ENCODE measurements at regions not wholly inside any gene's neighbourhood (a gene's known extent, or its start where the extent isn't known, plus 50 kb on each side); places are given as distances from the start of the nearest gene placed in this dataset.

DNA sequence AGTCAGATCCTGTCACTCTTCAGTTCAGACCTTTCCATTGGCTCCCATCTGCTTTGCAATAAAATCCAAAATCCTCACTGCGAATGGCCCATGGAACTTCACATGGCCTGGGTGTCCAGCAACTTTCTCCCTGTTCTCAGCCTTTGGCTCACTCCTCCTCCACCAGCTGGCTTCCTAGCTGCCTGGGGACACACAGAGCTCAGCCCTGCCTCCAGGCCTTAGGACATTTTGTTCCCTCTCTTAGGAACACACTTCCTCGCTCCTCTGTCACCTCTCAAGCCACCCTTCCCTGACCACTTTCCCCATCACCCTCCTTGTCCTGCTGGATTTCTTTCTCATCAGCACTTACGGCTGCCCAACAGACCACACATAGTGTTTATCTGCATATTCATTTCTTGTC is 419.6 kb downstream of the MED13L start:
- no peak for DNase-seq (ENCODE audit: low read depth)

DNA sequence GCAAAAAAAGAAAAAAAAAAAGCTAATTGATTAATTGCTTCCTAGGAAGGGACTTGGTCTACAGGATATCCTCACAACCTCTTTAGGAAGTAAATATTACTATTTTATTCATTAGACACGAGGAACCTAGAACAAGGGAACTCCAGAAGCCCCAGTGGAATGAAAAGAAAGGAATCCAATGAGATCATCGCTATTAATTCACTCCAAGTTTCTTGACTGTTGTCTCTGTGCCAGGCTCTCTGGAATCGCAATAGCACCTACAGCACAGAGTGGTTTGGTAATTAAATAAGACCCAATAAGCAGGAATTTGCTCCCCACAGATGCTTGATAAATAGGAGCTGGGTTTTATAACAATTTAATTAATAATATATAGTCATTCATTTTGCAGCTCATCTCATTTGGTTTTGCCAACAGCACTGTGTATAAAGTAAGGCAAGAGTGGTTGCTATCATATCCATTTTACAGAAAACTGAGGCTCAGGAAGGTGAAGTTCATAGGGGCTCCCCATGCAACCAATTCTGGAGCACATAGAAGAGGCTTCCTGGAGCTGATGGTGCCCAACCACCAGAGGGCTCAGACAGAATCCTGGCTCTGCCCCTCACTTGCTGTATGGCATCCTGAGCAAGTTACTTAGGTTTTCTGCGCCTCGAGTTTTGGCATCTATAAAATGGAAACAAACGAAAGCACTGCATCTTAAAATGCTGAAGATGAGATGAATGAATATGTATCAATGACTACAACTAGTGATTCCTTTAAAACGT is 420.2 kb downstream of the MED13L start:
- no peak for DNase-seq (ENCODE audit: low read depth)

GRCh38 chr12:115852054-115852453 is 425.4 kb downstream of the MED13L start:
- no peak for DNase-seq (ENCODE audit: low read depth)

DNA sequence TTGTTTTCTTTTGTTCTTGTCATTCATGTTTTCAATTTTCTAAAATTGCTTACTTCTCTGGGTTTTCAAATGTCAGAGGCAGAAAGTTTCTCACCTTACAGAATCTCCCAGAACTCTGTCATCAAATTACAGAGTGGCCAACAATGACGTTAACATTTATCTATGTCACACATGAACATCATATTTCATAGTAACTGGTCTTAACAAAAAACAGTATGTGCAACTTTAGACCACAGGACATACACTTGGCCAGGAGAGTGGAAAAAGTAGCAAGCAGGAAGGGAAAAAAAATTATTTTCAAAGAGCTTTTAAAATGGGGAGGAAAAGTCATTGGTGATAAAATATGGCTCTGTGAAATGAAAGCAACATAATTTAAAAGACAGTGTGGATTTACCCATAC is 426.5 kb downstream of the MED13L start:
- no peak for DNase-seq (ENCODE audit: low read depth)

- DNase-seq (ENCODE audit: low read depth): no peak
These were observed 428.1 kb downstream of the MED13L start for GRCh38 chr12:115849262-115849943.

DNA sequence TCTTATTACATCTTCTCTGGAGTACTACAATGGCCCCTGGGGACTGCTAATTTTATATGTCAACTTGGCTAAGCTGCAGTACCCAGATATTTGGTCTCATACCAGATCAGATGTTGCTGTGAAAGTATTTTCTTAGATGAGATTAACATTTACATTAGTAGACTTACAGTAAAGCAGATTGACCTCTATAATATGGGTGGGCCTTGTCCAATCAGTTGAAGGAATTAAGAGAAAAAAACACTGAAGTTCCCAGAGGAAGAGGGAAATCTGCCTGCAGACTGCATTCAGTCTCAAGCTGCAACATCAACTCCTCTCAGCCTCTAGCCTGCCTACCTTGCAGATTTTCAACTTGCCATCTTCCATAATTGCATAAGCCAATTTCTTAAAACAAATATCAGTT is 430.1 kb downstream of the MED13L start:
- DNase-seq (ENCODE audit: low read depth): no peak

DNA sequence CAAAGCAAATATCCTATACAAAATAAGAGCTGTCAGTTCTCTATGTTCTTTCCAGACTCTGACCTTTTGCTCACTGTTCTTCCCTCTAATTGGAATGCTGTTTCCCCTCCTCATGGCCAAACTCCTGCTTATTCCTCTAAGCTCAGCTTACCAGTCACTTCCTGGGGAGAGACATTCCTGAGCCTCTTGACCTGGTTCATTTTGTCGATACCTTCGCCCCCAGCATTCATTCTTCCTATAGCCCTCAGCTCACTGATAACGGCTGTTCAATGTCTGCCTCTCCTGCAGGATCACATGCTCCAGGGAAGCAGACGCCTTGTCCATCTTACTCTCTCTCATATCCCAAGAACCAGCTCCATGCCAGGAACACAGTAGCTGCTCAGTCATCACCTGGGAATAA is 431.0 kb downstream of the MED13L start:
- no peak for DNase-seq (ENCODE audit: low read depth)

- DNase-seq (ENCODE audit: low read depth): peak; percentile 48
These were observed 437.3 kb downstream of the MED13L start for GRCh38 chr12:115840159-115840558.

DNA sequence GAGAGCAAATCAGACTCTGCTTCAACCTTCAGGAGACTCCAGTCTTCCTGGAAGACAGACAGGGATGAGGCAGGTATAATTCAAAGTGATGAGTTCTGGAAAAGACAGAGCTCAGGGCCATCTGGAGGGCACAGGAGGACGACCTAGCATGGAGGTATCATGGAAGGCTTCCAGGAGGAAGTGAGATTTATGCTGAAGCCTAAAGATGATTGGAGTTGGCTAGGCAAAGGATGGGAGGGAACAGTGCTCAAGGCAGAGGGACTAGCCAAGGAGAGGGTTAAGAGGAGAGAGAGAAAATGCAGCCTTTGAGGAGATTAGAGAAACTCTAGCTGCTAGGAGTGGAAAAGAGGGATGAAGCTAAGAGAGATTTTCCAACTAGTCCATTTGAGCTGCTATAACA is 438.5 kb downstream of the MED13L start:
- no peak for DNase-seq (ENCODE audit: low read depth)

GRCh38 chr12:115837220-115837619 is 440.3 kb downstream of the MED13L start:
- DNase-seq (ENCODE audit: low read depth): no peak

- no peak for DNase-seq (ENCODE audit: low read depth)
These were observed 442.0 kb downstream of the MED13L start for GRCh38 chr12:115835445-115835844.

- no peak for DNase-seq (ENCODE audit: low read depth)
These were observed 443.8 kb downstream of the MED13L start for GRCh38 chr12:115833704-115834103.

- DNase-seq (ENCODE audit: low read depth): no peak
These were observed 446.9 kb downstream of the MED13L start for GRCh38 chr12:115830633-115831032.

DNA sequence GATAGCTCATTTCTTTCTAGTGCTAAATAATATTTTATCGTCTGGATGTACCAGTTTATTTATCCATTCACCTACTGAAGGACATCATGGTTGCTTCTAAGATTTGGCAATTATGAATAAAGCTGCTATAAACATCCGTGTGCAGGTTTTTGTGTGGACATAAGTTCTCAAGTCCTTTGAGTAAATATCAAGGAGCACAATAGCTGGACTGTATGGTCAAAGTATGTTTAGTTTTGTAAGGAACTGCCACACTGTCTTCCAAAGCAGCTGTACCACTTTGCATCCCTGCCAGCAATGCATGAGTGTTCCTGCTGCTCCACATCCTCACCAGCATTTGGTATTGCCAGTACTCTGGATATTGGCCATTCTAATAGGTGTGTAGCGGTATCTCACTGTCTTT is 447.4 kb downstream of the MED13L start:
- DNase-seq (ENCODE audit: low read depth): no peak

- no peak for DNase-seq (ENCODE audit: low read depth)
These were observed 449.3 kb downstream of the MED13L start for GRCh38 chr12:115828168-115828567.

- no peak for DNase-seq (ENCODE audit: low read depth)
These were observed 452.4 kb downstream of the MED13L start for GRCh38 chr12:115824936-115825602.

GRCh38 chr12:115823635-115824034 is 453.9 kb downstream of the MED13L start:
- DNase-seq (ENCODE audit: low read depth): no peak

- no peak for DNase-seq (ENCODE audit: low read depth)
These were observed 456.8 kb downstream of the MED13L start for GRCh38 chr12:115820656-115821055.

DNA sequence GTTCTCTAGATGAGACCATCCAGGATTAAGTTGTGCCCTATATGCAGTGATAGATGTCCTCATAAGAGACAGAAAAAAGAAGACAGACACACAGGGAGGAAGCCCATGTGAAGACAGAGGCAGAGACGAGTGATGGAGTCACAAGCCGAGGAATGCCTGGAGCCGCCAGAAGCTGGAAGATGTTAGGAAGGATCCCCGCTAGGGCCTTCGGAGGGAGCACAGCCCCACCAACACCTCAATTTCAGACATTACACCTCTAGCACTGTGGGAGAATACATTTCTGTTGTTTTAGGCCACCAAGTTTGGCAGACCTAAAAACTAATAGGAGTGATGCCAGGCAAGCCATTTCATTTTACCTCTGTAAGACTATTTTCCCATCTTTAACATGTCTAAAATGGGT is 458.5 kb downstream of the MED13L start:
- no peak for DNase-seq (ENCODE audit: low read depth)

DNA sequence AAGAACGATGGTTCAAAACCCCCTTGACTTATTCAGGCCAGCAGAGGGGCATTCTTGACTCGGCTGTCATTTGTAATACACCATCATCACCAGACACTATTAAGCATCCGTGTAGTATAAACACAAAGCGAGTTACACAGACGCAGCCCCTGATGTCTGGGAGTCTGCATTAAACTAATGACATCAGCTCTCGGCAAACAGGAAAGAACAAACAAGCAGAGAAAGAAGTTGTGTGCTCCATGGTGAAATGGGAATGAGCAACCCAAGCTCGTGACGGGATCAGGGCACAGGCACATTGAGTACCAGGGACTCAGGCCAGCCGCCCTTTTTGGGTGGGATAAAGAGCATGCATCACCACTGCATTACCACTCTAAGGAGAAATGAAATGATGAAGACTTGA is 460.1 kb downstream of the MED13L start:
- DNase-seq (ENCODE audit: low read depth): no peak

GRCh38 chr12:115815924-115816323 is 461.6 kb downstream of the MED13L start:
- no peak for DNase-seq (ENCODE audit: low read depth)

- no peak for DNase-seq (ENCODE audit: low read depth)
These were observed 464.2 kb downstream of the MED13L start for GRCh38 chr12:115813256-115813655.

DNA sequence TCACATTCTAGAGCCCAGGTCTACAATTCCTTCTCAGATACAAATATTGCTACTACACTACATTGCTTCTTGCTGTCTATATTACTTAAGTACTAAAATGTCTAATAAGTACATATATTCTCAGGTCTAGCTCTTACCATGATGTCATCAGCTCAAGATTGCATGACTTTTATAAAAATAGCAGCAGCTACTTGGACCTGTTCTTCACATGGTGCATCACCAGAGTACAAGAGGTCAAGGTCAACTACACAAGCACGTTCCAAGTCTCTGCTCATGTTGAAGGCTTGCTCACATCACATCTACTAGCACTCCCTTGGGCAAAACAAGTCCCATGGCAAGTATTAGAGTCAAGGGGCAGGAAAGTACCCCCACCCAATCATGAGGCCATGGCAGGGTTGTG is 465.6 kb downstream of the MED13L start:
- DNase-seq (ENCODE audit: low read depth): no peak

Measured in HT1080 (cell line).